ENCODE measurements at regions not wholly inside any gene's neighbourhood (a gene's known extent, or its start where the extent isn't known, plus 50 kb on each side); places are given as distances from the start of the nearest gene placed in this dataset.

- no peak for TF ChIP-seq CTCF (IDR thresholded peaks at IDR 0.05 in 4 of 5, conservative IDR thresholded peaks at IDR 0.05 in 1 of 5)
- TF ChIP-seq POLR2A (IDR thresholded peaks at IDR 0.05) = no peak
These were observed 109.2 kb upstream of the SLC6A11 start for GRCh38 chr3:10706740-10707399.
